Adipocyte (in vitro differentiated cells): ENCODE measurements at regions not wholly inside any gene's neighbourhood (a gene's known extent, or its start where the extent isn't known, plus 50 kb on each side); places are given as distances from the start of the nearest gene placed in this dataset.
"Not testable (repeated sequence)": the region's sequence is repeated elsewhere in the genome, so short reads cannot be mapped to it uniquely, and the experiment has no call there.

Experiments
- DNase-seq: peaks from one replicate; pipeline ENCODE4 v3.0.0-alpha.2; 2015; ENCODE audit warnings: low read depth
- H3K27me3 ChIP-seq: replicated peaks from 2 replicates; pipeline ENCODE4 v1.7.0; 2013; ENCODE audit warnings: mild to moderate bottlenecking, low read length, moderate library complexity; ENCODE audit not compliant: control insufficient read depth, insufficient read depth
- H3K36me3 ChIP-seq: 2 replicates; pipeline ENCODE4 v1.7.0; 2013; ENCODE audit warnings: low read length, mild to moderate bottlenecking, moderate library complexity; ENCODE audit not compliant: control insufficient read depth, insufficient read depth, severe bottlenecking
- H3K4me1 ChIP-seq: 2 replicates; pipeline ENCODE4 v1.7.0; 2013; ENCODE audit warnings: mild to moderate bottlenecking, low read length, moderate library complexity; ENCODE audit not compliant: control insufficient read depth, insufficient read depth
- H3K4me3 ChIP-seq: 2 replicates; pipeline ENCODE4 v1.7.0; 2013; ENCODE audit warnings: mild to moderate bottlenecking, low read length, moderate library complexity
- H3K9ac ChIP-seq: 2 replicates; pipeline ENCODE4 v1.7.0; 2013; ENCODE audit warnings: mild to moderate bottlenecking, low read length, moderate library complexity
- H3K9me3 ChIP-seq: 2 replicates; pipeline ENCODE4 v1.7.0; 2013; ENCODE audit warnings: mild to moderate bottlenecking, low read length, moderate library complexity; ENCODE audit not compliant: control insufficient read depth

- no peak overlapping the region for H3K4me3 ChIP-seq
Measured at GRCh38 chr15:96837241-96837970, 506.9 kb downstream of the NR2F2 start.

GRCh38 chr15:96838081-96838480 lies 507.6 kb downstream of the NR2F2 start:
- Histone ChIP-seq H3K36me3 (no peaks in the 10 kb centered on the region), H3K4me3 (no peak overlapping the region), H3K9ac (no peak overlapping the region), H3K4me1 (no peaks in the 10 kb centered on the region), H3K9me3 (peaks cover 12% of the 10 kb centered on the region), H3K27me3 (no peaks in the 10 kb centered on the region)
- DNase-seq = no peak

More at GRCh38 chr15:96837241-96837970, 506.9 kb downstream of the NR2F2 start:
- no peaks in the 10 kb centered on the region for H3K4me1 ChIP-seq
- H3K9me3 ChIP-seq = peaks cover 11% of the 10 kb centered on the region
- DNase-seq = no peak
- H3K27me3 ChIP-seq = no peaks in the 10 kb centered on the region
- H3K36me3 ChIP-seq = no peaks in the 10 kb centered on the region
- H3K9ac ChIP-seq = no peak overlapping the region

GRCh38 chr15:96849271-96849900 lies 518.9 kb downstream of the NR2F2 start:
- no peak overlapping the region for H3K4me3 ChIP-seq
- no peak for DNase-seq
- H3K9me3 ChIP-seq = peaks cover 6% of the 10 kb centered on the region
- no peak overlapping the region for H3K9ac ChIP-seq
- no peaks in the 10 kb centered on the region for H3K36me3 ChIP-seq
- peaks cover 5% of the 10 kb centered on the region for H3K4me1 ChIP-seq
- H3K27me3 ChIP-seq = no peaks in the 10 kb centered on the region

- H3K4me1 ChIP-seq = peaks cover 5% of the 10 kb centered on the region
- no peak overlapping the region for H3K4me3 ChIP-seq
- H3K36me3 ChIP-seq = no peaks in the 10 kb centered on the region
- DNase-seq = no peak
- H3K9ac ChIP-seq = no peak overlapping the region
- H3K9me3 ChIP-seq = no peaks in the 10 kb centered on the region
- no peaks in the 10 kb centered on the region for H3K27me3 ChIP-seq
Measured at GRCh38 chr15:96851613-96852012, 521.1 kb downstream of the NR2F2 start.

- Histone ChIP-seq H3K36me3 (no peaks in the 10 kb centered on the region), H3K4me1 (no peaks in the 10 kb centered on the region), H3K27me3 (no peaks in the 10 kb centered on the region), H3K9ac (no peak overlapping the region), H3K9me3 (no peaks in the 10 kb centered on the region), H3K4me3 (no peak overlapping the region)
- no peak for DNase-seq
Measured at GRCh38 chr15:96858694-96859093, 528.2 kb downstream of the NR2F2 start.

GRCh38 chr15:96860741-96861140 lies 530.2 kb downstream of the NR2F2 start:
- no peaks in the 10 kb centered on the region for H3K4me1 ChIP-seq
- no peak for DNase-seq
- H3K9me3 ChIP-seq = no peaks in the 10 kb centered on the region
- no peak overlapping the region for H3K9ac ChIP-seq
- no peaks in the 10 kb centered on the region for H3K27me3 ChIP-seq
- no peaks in the 10 kb centered on the region for H3K36me3 ChIP-seq
- H3K4me3 ChIP-seq = no peak overlapping the region

GRCh38 chr15:96867992-96868391 lies 537.5 kb downstream of the NR2F2 start:
- no peak overlapping the region for H3K4me3 ChIP-seq
- DNase-seq = no peak
- H3K4me1 ChIP-seq = no peaks in the 10 kb centered on the region
- no peaks in the 10 kb centered on the region for H3K36me3 ChIP-seq
- no peak overlapping the region for H3K9ac ChIP-seq
- H3K27me3 ChIP-seq = no peaks in the 10 kb centered on the region
- H3K9me3 ChIP-seq = peaks cover 10% of the 10 kb centered on the region

- Histone ChIP-seq H3K27me3 (no peaks in the 10 kb centered on the region), H3K9me3 (peaks cover 10% of the 10 kb centered on the region), H3K9ac (no peak overlapping the region), H3K36me3 (no peaks in the 10 kb centered on the region), H3K4me1 (no peaks in the 10 kb centered on the region), H3K4me3 (no peak overlapping the region)
- no peak for DNase-seq
Measured at GRCh38 chr15:96869122-96869521, 538.6 kb downstream of the NR2F2 start.

GRCh38 chr15:96869790-96870189 lies 539.3 kb downstream of the NR2F2 start:
- no peak overlapping the region for H3K4me3 ChIP-seq
- H3K27me3 ChIP-seq = no peaks in the 10 kb centered on the region
- no peaks in the 10 kb centered on the region for H3K36me3 ChIP-seq
- no peak for DNase-seq
- H3K9ac ChIP-seq = no peak overlapping the region
- no peaks in the 10 kb centered on the region for H3K4me1 ChIP-seq
- peaks cover 10% of the 10 kb centered on the region for H3K9me3 ChIP-seq

GRCh38 chr15:96870580-96870979 lies 540.1 kb downstream of the NR2F2 start:
- H3K9me3 ChIP-seq = peaks cover 10% of the 10 kb centered on the region
- no peaks in the 10 kb centered on the region for H3K27me3 ChIP-seq
- H3K36me3 ChIP-seq = no peaks in the 10 kb centered on the region
- H3K9ac ChIP-seq = no peak overlapping the region
- no peak overlapping the region for H3K4me3 ChIP-seq
- H3K4me1 ChIP-seq = no peaks in the 10 kb centered on the region
- no peak for DNase-seq

GRCh38 chr15:96877442-96877841 lies 546.9 kb downstream of the NR2F2 start:
- not testable (repeated sequence) for H3K4me1 ChIP-seq, DNase-seq, H3K4me3 ChIP-seq, H3K36me3 ChIP-seq, H3K9me3 ChIP-seq, H3K27me3 ChIP-seq, H3K9ac ChIP-seq
